ENCODE measurements at regions not wholly inside any gene's neighbourhood (a gene's known extent, or its start where the extent isn't known, plus 50 kb on each side); places are given as distances from the start of the nearest gene placed in this dataset.

GRCh38 chr20:19823971-19824370 lies 65.9 kb downstream of the RIN2 start:
- intact Hi-C loops (cut with micrococcal nuclease) = no loop called here
- Mint-ChIP-seq H3K4me1 (peaks cover 33% of the 10 kb centered on the region), H3K4me3 (no peak overlapping the region), H3K27ac (peak overlapping the region in 2 of 7 donors; percentile 40 to 59), H3K36me3 (peaks cover 30 to 47% of the 10 kb centered on the region in 2 donors), H3K27me3 (ENCODE audit: low read depth in 3 of 3) (no peaks in the 10 kb centered on the region), H3K9me3 (peaks cover 0 to 4% (median 2%) of the 10 kb centered on the region in 7 donors)
- Histone ChIP-seq H3K4me1 (ENCODE audit: control insufficient read depth in 1 of 2, insufficient read depth in 2 of 2, low read length in 2 of 2) (peaks cover 18 to 20% of the 10 kb centered on the region in 2 donors), H3K4me3 (replicated peaks in 1 of 3; ENCODE audit: low read depth in 2 of 3, low read length in 3 of 3) (no peak overlapping the region), H2AFZ (ENCODE audit: insufficient read depth, low read depth, low read length, poor library complexity, severe bottlenecking) (no peak overlapping the region), H3K4me2 (replicated peaks; ENCODE audit: extremely low read depth, low read length, poor library complexity, severe bottlenecking) (no peak overlapping the region), H3K27me3 (ENCODE audit: control insufficient read depth in 2 of 2, insufficient read depth in 2 of 2, low read length in 2 of 2) (no peaks in the 10 kb centered on the region), H3K36me3 (replicated peaks in 1 of 2; ENCODE audit: control insufficient read depth in 1 of 2, insufficient read depth in 2 of 2, low read length in 2 of 2) (peaks cover 0 to 5% of the 10 kb centered on the region in 2 donors), H3K27ac (ENCODE audit: low read depth in 1 of 2, low read length in 2 of 2) (no peak overlapping the region), H3K9me3 (replicated peaks in 1 of 2; ENCODE audit: control insufficient read depth in 1 of 2, insufficient read depth in 1 of 2, low read length in 2 of 2) (peaks cover 0 to 2% of the 10 kb centered on the region in 2 donors), H3K79me2 (ENCODE audit: insufficient read depth, low read length) (no peaks in the 10 kb centered on the region), H3K9ac (ENCODE audit: insufficient read depth, low read length, poor library complexity, severe bottlenecking) (no peak overlapping the region), H4K20me1 (ENCODE audit: insufficient read depth, low read length) (peaks cover 4% of the 10 kb centered on the region)
- TF ChIP-seq CTCF (IDR thresholded peaks at IDR 0.05) = no peak
- DNase-seq = no peak
- WGBS (ENCODE audit: insufficient coverage) = 100% methylated on average over 5 of the region's 10 CpGs

GRCh38 chr20:19824861-19825260 lies 66.8 kb downstream of the RIN2 start:
- TF ChIP-seq CTCF (IDR thresholded peaks at IDR 0.05) = no peak
- H3K4me3 Mint-ChIP-seq = no peak overlapping the region
- Histone ChIP-seq H3K36me3 (replicated peaks in 1 of 2; ENCODE audit: control insufficient read depth in 1 of 2, insufficient read depth in 2 of 2, low read length in 2 of 2) (no peaks in the 10 kb centered on the region), H3K79me2 (ENCODE audit: insufficient read depth, low read length) (no peaks in the 10 kb centered on the region), H3K27ac (ENCODE audit: low read depth in 1 of 2, low read length in 2 of 2) (no peak overlapping the region), H3K4me2 (replicated peaks; ENCODE audit: extremely low read depth, low read length, poor library complexity, severe bottlenecking) (no peak overlapping the region), H3K4me1 (ENCODE audit: control insufficient read depth in 1 of 2, insufficient read depth in 2 of 2, low read length in 2 of 2) (peaks cover 24% of the 10 kb centered on the region in 2 donors), H3K9me3 (replicated peaks in 1 of 2; ENCODE audit: control insufficient read depth in 1 of 2, insufficient read depth in 1 of 2, low read length in 2 of 2) (no peaks in the 10 kb centered on the region), H3K4me3 (replicated peaks in 1 of 3; ENCODE audit: low read depth in 2 of 3, low read length in 3 of 3) (no peak overlapping the region), H2AFZ (ENCODE audit: insufficient read depth, low read depth, low read length, poor library complexity, severe bottlenecking) (no peak overlapping the region), H3K9ac (ENCODE audit: insufficient read depth, low read length, poor library complexity, severe bottlenecking) (no peak overlapping the region), H4K20me1 (ENCODE audit: insufficient read depth, low read length) (peaks cover 4% of the 10 kb centered on the region), H3K27me3 (ENCODE audit: control insufficient read depth in 2 of 2, insufficient read depth in 2 of 2, low read length in 2 of 2) (no peaks in the 10 kb centered on the region)
- DNase-seq = peak in 1 of 3 donors; percentile 20
- WGBS (ENCODE audit: insufficient coverage) = no CpG with 5 or more reads among the region's 3 CpGs
- H3K27ac Mint-ChIP-seq = peak overlapping the region in 1 of 7 donors; percentile 37
- no peaks in the 10 kb centered on the region for H3K27me3 Mint-ChIP-seq (ENCODE audit: low read depth in 3 of 3)
- H3K36me3 Mint-ChIP-seq = peaks cover 28 to 45% of the 10 kb centered on the region in 2 donors
- H3K4me1 Mint-ChIP-seq = peaks cover 38% of the 10 kb centered on the region
- H3K9me3 Mint-ChIP-seq = no peaks in the 10 kb centered on the region
- intact Hi-C loops (cut with micrococcal nuclease) = loop anchor here in 1 of 2 donors (5.0 kb wide), 1 partner anchor 42 kb away; no protein-coding TSS in a partner anchor
